LNCaP clone FGC (cell line): ENCODE measurements at regions not wholly inside any gene's neighbourhood (a gene's known extent, or its start where the extent isn't known, plus 50 kb on each side); places are given as distances from the start of the nearest gene placed in this dataset.

Experiments used
- DNase-seq: peaks from one replicate; pipeline ENCODE4 v3.0.0-alpha.2; 2011; ENCODE audit warnings: low read depth
- H3K4me3 ChIP-seq: 2 replicates; pipeline ENCODE4 v1.5.1; 2011; ENCODE audit warnings: mild to moderate bottlenecking, low read depth, low read length, control low read depth
- TF ChIP-seq, protein P1 (sequence below): IDR thresholded peaks from 2 replicates; pipeline ENCODE4 v1.5.1; 2012; ENCODE audit warnings: mild to moderate bottlenecking; ENCODE audit not compliant: control insufficient read depth, insufficient read depth; ENCODE audit errors: extremely low read depth

DNA sequence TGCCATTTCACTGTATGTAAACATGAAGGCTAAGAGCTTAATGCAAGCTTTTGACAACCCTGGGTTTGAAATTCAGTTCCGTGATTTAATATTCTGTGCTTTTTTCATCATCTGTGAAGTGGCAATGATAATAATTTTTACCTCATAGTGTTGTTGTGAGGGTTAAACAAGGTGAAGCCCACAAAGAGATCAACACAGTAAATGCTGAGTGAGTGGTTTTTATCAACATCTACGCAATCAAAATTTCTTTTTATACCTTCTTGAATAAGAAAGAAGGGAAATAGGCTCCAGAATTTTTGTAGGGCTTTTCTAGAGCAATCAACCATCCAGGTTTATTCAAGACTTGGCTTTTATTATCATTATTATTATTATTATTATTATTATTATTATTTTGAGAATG, 490.8 kb downstream of the SOX5 start:
- DNase-seq: no peak
- H3K4me3 ChIP-seq: no peak overlapping the region
- TF ChIP-seq, protein P1, sequence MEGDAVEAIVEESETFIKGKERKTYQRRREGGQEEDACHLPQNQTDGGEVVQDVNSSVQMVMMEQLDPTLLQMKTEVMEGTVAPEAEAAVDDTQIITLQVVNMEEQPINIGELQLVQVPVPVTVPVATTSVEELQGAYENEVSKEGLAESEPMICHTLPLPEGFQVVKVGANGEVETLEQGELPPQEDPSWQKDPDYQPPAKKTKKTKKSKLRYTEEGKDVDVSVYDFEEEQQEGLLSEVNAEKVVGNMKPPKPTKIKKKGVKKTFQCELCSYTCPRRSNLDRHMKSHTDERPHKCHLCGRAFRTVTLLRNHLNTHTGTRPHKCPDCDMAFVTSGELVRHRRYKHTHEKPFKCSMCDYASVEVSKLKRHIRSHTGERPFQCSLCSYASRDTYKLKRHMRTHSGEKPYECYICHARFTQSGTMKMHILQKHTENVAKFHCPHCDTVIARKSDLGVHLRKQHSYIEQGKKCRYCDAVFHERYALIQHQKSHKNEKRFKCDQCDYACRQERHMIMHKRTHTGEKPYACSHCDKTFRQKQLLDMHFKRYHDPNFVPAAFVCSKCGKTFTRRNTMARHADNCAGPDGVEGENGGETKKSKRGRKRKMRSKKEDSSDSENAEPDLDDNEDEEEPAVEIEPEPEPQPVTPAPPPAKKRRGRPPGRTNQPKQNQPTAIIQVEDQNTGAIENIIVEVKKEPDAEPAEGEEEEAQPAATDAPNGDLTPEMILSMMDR: no peak

GRCh38 chr12:23462546-23462945, 486.9 kb downstream of the SOX5 start:
- DNase-seq: no peak
- TF ChIP-seq, protein P1: no peak
- H3K4me3 ChIP-seq: no peak overlapping the region

GRCh38 chr12:23463172-23463571, 486.3 kb downstream of the SOX5 start:
- H3K4me3 ChIP-seq: no peak overlapping the region
- TF ChIP-seq, protein P1: no peak
- no peak for DNase-seq

DNA sequence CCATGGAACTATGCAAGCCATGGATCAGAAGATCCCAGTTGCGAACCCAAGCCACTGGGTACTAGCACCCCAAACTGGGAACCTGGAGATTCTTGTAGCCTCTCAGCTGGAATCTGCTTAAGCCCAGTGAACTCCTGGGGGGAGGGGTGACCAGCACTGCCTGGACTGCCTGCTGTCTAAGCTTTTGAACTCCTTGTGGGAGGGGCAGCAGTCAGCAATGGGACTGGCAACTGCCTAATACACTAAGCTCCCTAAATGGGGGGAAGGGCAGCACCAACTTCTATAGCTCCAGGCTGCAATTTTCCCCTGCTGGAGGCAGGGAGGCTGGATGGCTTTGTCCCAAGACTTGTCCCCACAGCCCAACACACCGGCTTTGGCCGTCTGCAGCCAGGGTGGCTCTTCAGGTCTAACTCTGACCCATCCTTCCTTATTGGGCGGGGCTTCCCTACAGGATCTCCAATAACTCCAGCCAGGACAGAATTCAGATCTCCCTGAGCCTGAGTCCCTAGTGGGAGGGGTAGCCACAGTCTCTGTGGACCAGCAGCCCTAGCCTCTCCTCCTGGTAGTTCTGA, 485.1 kb downstream of the SOX5 start:
- TF ChIP-seq, protein P1: no peak
- no peak for DNase-seq
- no peak overlapping the region for H3K4me3 ChIP-seq

DNA sequence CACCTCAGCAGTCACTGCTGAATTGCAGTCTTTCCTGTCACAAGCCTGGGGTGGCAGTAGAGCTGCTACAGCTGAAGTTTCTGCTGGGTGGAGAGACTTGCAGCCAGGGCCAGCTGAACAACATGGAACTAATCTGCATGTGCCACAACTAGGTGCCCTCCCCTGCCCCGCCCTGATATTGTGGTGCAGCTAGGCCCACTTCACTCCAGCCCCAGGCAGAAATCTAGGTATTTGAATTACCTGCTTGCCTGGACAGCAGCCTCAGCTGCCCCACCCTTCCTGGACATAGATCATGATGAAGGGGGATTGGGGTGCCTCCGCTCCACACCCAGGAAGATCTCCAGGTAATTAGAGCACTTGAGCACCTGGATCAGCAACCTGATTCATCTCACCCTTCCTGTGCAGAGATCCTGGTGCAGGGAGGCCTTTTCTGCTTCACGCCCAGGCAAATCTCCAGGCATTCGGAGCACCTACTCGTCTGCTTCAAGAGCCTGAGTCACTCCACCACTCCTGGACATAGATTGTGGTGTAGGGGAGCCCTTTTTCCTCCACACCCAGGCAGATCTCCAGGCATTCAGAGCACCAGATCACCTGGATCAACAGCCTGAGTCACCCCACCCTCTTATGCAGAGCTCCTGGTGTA, 477.0 kb downstream of the SOX5 start:
- TF ChIP-seq, protein P1: no peak
- no peak for DNase-seq
- no peak overlapping the region for H3K4me3 ChIP-seq

GRCh38 chr12:23473071-23473470, 476.4 kb downstream of the SOX5 start:
- no peak for DNase-seq
- H3K4me3 ChIP-seq: no peak overlapping the region
- TF ChIP-seq, protein P1: no peak
